SK-N-SH treated with all-trans-retinoic acid at 6 μM for 48 hours (cell line): ENCODE measurements at regions not wholly inside any gene's neighbourhood (a gene's known extent, or its start where the extent isn't known, plus 50 kb on each side); places are given as distances from the start of the nearest gene placed in this dataset.

Experiments
- ARNTL ChIP-seq: fragments of 450-650 bp; formaldehyde crosslinking; IDR thresholded peaks from 2 replicates; pipeline ENCODE4 v1.5.0; 2020; ENCODE audit warnings: low read depth, mild to moderate bottlenecking, moderate library complexity, borderline replicate concordance
- BACH2 ChIP-seq: fragments of 250-450 bp; sonication (Bioruptor Pico); IDR thresholded peaks from 2 replicates; pipeline ENCODE4 v1.9.0; 2021; ENCODE audit warnings: mild to moderate bottlenecking, borderline replicate concordance
- CSDC2 ChIP-seq: fragments of 250-450 bp; sonication (Bioruptor Pico); IDR thresholded peaks from 2 replicates; pipeline ENCODE4 v1.5.0; 2020; ENCODE audit warnings: mild to moderate bottlenecking, moderate library complexity
- OSR1 ChIP-seq: fragments of 250-450 bp; sonication (Bioruptor Pico); IDR thresholded peaks from 2 replicates; pipeline ENCODE4 v1.8.0; 2022; ENCODE audit warnings: moderate library complexity, mild to moderate bottlenecking, inconsistent platforms
- RARB ChIP-seq: fragments of 250-450 bp; sonication (Bioruptor Pico); IDR thresholded peaks from 2 replicates; pipeline ENCODE4 v1.8.0; 2021; ENCODE audit warnings: mild to moderate bottlenecking, moderate library complexity
- ZC3H10 ChIP-seq: fragments of 250-450 bp; sonication (Bioruptor Pico); IDR thresholded peaks from 2 replicates; pipeline ENCODE4 v1.5.1; 2021; ENCODE audit warnings: mild to moderate bottlenecking, moderate library complexity
- ZFP3 ChIP-seq: fragments of 250-450 bp; sonication (Bioruptor Pico); IDR thresholded peaks from 2 replicates; pipeline ENCODE4 v1.5.0; 2020; ENCODE audit warnings: mild to moderate bottlenecking, moderate library complexity

- TF ChIP-seq ZC3H10 (CRISPR knock-in tag) (no peak), OSR1 (CRISPR knock-in tag) (no peak), ZFP3 (CRISPR knock-in tag) (no peak), BACH2 (CRISPR knock-in tag) (no peak), CSDC2 (CRISPR knock-in tag) (no peak), ARNTL (CRISPR knock-in tag) (no peak), RARB (CRISPR knock-in tag) (no peak)
These were observed 85.0 kb downstream of the RPRM start for GRCh38 chr2:153393518-153393917.
